ENCODE measurements at regions not wholly inside any gene's neighbourhood (a gene's known extent, or its start where the extent isn't known, plus 50 kb on each side); places are given as distances from the start of the nearest gene placed in this dataset.

GRCh38 chr1:194076646-194077045 is 890.2 kb upstream of the B3GALT2 start:
- Mint-ChIP-seq H3K27ac (no peak overlapping the region), H3K4me3 (no peak overlapping the region), H3K27me3 (no peaks in the 10 kb centered on the region), H3K36me3 (ENCODE audit: low read depth) (no peaks in the 10 kb centered on the region), H3K9me3 (no peaks in the 10 kb centered on the region), H3K4me1 (ENCODE audit: low read depth) (no peaks in the 10 kb centered on the region)
- DNase-seq, result no peak
- CTCF ChIA-PET, result no interaction called here
- no peak for ATAC-seq
- TF ChIP-seq CTCF (IDR thresholded peaks at IDR 0.05), result no peak
- POLR2A ChIA-PET, result no interaction called here
- intact Hi-C loops (cut with micrococcal nuclease), result no loop called here

GRCh38 chr1:194073833-194074232 is 887.4 kb upstream of the B3GALT2 start:
- no peak for ATAC-seq
- no peaks in the 10 kb centered on the region for H3K9me3 Mint-ChIP-seq
- no peak overlapping the region for H3K4me3 Mint-ChIP-seq
- H3K4me1 Mint-ChIP-seq (ENCODE audit: low read depth), result no peaks in the 10 kb centered on the region
- no peak for DNase-seq
- intact Hi-C loops (cut with micrococcal nuclease), result no loop called here
- POLR2A ChIA-PET, result no interaction called here
- H3K27me3 Mint-ChIP-seq, result no peaks in the 10 kb centered on the region
- no peaks in the 10 kb centered on the region for H3K36me3 Mint-ChIP-seq (ENCODE audit: low read depth)
- CTCF ChIA-PET, result interaction anchor here (1.7 kb wide), 1 partner anchor 17 kb away, joined by 3 read pairs; no protein-coding TSS in a partner anchor
- no peak overlapping the region for H3K27ac Mint-ChIP-seq
- no peak for TF ChIP-seq CTCF (IDR thresholded peaks at IDR 0.05)

- Mint-ChIP-seq H3K4me3 (no peak overlapping the region), H3K27me3 (no peaks in the 10 kb centered on the region), H3K36me3 (ENCODE audit: low read depth) (no peaks in the 10 kb centered on the region), H3K4me1 (ENCODE audit: low read depth) (no peaks in the 10 kb centered on the region), H3K27ac (no peak overlapping the region), H3K9me3 (no peaks in the 10 kb centered on the region)
- intact Hi-C loops (cut with micrococcal nuclease), result no loop called here
- CTCF ChIA-PET, result no interaction called here
- TF ChIP-seq CTCF (IDR thresholded peaks at IDR 0.05), result no peak
- no peak for ATAC-seq
- POLR2A ChIA-PET, result no interaction called here
- DNase-seq, result no peak
Measured at GRCh38 chr1:194071205-194071604, 884.8 kb upstream of the B3GALT2 start.

- H3K4me3 Mint-ChIP-seq, result no peak overlapping the region
- ChIA-PET CTCF (no interaction called here), POLR2A (no interaction called here)
- H3K27me3 Mint-ChIP-seq, result no peaks in the 10 kb centered on the region
- H3K36me3 Mint-ChIP-seq (ENCODE audit: low read depth), result no peaks in the 10 kb centered on the region
- intact Hi-C loops (cut with micrococcal nuclease), result no loop called here
- no peak for TF ChIP-seq CTCF (IDR thresholded peaks at IDR 0.05)
- no peak for DNase-seq
- no peak overlapping the region for H3K27ac Mint-ChIP-seq
- peaks cover 1% of the 10 kb centered on the region for H3K9me3 Mint-ChIP-seq
- no peaks in the 10 kb centered on the region for H3K4me1 Mint-ChIP-seq (ENCODE audit: low read depth)
- no peak for ATAC-seq
Measured at GRCh38 chr1:194069831-194070218, 883.4 kb upstream of the B3GALT2 start.

GRCh38 chr1:194069168-194069830 is 882.9 kb upstream of the B3GALT2 start:
- Mint-ChIP-seq H3K4me1 (ENCODE audit: low read depth) (no peaks in the 10 kb centered on the region), H3K9me3 (peaks cover 1% of the 10 kb centered on the region), H3K36me3 (ENCODE audit: low read depth) (no peaks in the 10 kb centered on the region), H3K27ac (no peak overlapping the region), H3K4me3 (no peak overlapping the region), H3K27me3 (no peaks in the 10 kb centered on the region)
- CTCF ChIA-PET, result no interaction called here
- DNase-seq (no peak), ATAC-seq (no peak)
- TF ChIP-seq CTCF (IDR thresholded peaks at IDR 0.05), result no peak
- POLR2A ChIA-PET, result no interaction called here
- intact Hi-C loops (cut with micrococcal nuclease), result no loop called here
